PC-9 (cell line): ENCODE measurements at regions not wholly inside any gene's neighbourhood (a gene's known extent, or its start where the extent isn't known, plus 50 kb on each side); places are given as distances from the start of the nearest gene placed in this dataset.

ENCODE experiments used
- BruUV-seq: library from RNA; stranded (reverse); fragments of 400-500 nt; replicated peaks from 2 replicates; lab custom pipeline; 2021; lab: Mats Ljungman, UMichigan
- CTCF ChIA-PET: fragments of 300-600 bp; sonication (Branson Sonifier 250); formaldehyde crosslinking; loops from one replicate; lab custom pipeline; 2022; ENCODE audit warnings: antibody characterized with exemption; lab: Charles Lee
- POLR2A ChIA-PET: fragments of 300-600 bp; sonication (Branson Sonifier 250); formaldehyde crosslinking; loops from one replicate; lab custom pipeline; 2022; ENCODE audit warnings: antibody characterized with exemption; ENCODE audit not compliant: unreplicated experiment; lab: Charles Lee
- DNase-seq, 2 experiments: peaks; one replicate each; pipeline versions ENCODE4 v3.0.0 to v3.0.0-alpha.2; 2015 to 2022; ENCODE audit warnings: mixed read lengths in 1 of 2
- H2AFZ ChIP-seq: fragments of 200-600 bp; sonication (generic); 2 replicates; pipeline ENCODE4 v1.8.1; 2017; ENCODE audit warnings: antibody characterized with exemption
- H3F3A ChIP-seq: fragments of 200-600 bp; sonication (generic); 2 replicates; pipeline ENCODE4 v1.8.1; 2017; ENCODE audit warnings: antibody characterized with exemption, mild to moderate bottlenecking, low read depth; ENCODE audit not compliant: insufficient read depth
- H3K27ac ChIP-seq: fragments of 200-600 bp; sonication (generic); 2 replicates; pipeline ENCODE4 v1.6.1; 2016; ENCODE audit warnings: mixed run types
- H3K27me3 ChIP-seq: fragments of 200-600 bp; sonication (generic); 2 replicates; pipeline ENCODE4 v1.6.1; 2016; ENCODE audit warnings: low read depth, mixed run types; ENCODE audit not compliant: insufficient read depth
- H3K36me3 ChIP-seq: fragments of 200-600 bp; sonication (generic); 2 replicates; pipeline ENCODE4 v1.6.1; 2016; ENCODE audit warnings: low read depth, mixed run types
- H3K4me1 ChIP-seq: fragments of 200-600 bp; sonication (generic); replicated peaks from 2 replicates; pipeline ENCODE4 v1.6.1; 2016; ENCODE audit warnings: mixed run types; ENCODE audit not compliant: insufficient read depth
- H3K4me2 ChIP-seq: fragments of 200-600 bp; sonication (generic); 2 replicates; pipeline ENCODE4 v1.6.1; 2017; ENCODE audit warnings: mixed run types
- H3K4me3 ChIP-seq: fragments of 200-600 bp; sonication (generic); 2 replicates; pipeline ENCODE4 v1.6.1; 2016; ENCODE audit warnings: mixed run types
- H3K79me2 ChIP-seq: fragments of 200-600 bp; sonication (generic); 2 replicates; pipeline ENCODE4 v1.6.1; 2017; ENCODE audit warnings: low read depth, mixed run types
- H3K9me2 ChIP-seq: fragments of 200-600 bp; sonication (generic); 2 replicates; pipeline ENCODE4 v1.8.1; 2017; ENCODE audit warnings: mild to moderate bottlenecking; ENCODE audit not compliant: insufficient read depth
- H3K9me3 ChIP-seq: fragments of 200-600 bp; sonication (generic); 2 replicates; pipeline ENCODE4 v1.8.1; 2016; ENCODE audit warnings: low read depth; ENCODE audit not compliant: insufficient read depth
- H4K20me1 ChIP-seq: fragments of 200-600 bp; sonication (generic); 2 replicates; pipeline ENCODE4 v1.8.1; 2017; ENCODE audit not compliant: insufficient read depth
- CTCF ChIP-seq: fragments of 200-600 bp; sonication (generic); conservative IDR thresholded peaks from 2 replicates; pipeline ENCODE4 v1.6.1; 2017; ENCODE audit warnings: mixed run types, antibody characterized with exemption, mild to moderate bottlenecking, moderate library complexity
- EZH2 ChIP-seq: fragments of 200-600 bp; sonication (generic); IDR thresholded peaks from 2 replicates; pipeline ENCODE4 v1.8.0; 2017; ENCODE audit warnings: antibody characterized with exemption, low read depth
- intact Hi-C: fragments of 100-400 bp; cut with micrococcal nuclease; formaldehyde crosslinking; loops from one replicate; pipeline ENCODE4 v1.10.0; 2022; ENCODE audit not compliant: unreplicated experiment

DNA sequence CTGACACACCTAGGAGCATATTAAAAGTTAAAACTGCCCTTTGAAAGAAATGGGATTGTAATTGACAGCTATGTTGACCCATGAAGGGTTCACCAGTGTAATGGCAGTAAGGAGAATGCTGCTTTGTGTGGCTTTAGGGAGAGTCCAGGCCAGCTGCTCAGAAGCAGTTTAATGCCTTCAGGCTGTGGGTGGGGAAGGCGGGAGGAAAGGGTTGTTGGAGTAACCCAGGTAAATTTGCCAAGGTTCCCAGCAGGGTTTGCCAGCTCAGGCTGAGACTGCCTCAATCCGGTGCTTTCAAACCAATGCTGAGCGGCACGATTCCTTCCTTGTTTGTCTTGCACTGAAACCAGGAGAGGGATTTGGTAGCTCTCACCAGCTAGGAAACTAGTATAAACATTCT is 637.2 kb downstream of the INHBA start:
- Histone ChIP-seq H3K27me3 (no peaks in the 10 kb centered on the region), H4K20me1 (no peaks in the 10 kb centered on the region), H3K27ac (peak overlapping the region; percentile 8; the same call in 1 of the 2 replicates), H3K79me2 (no peaks in the 10 kb centered on the region), H3K9me2 (no peaks in the 10 kb centered on the region; the same call in 1 of the 2 replicates), H3F3A (no peaks in the 10 kb centered on the region), H3K4me2 (no peak overlapping the region), H2AFZ (peak overlapping the region; percentile 44), H3K4me3 (no peak overlapping the region), H3K4me1 (no peaks in the 10 kb centered on the region; the same call in 1 of the 2 replicates), H3K36me3 (no peaks in the 10 kb centered on the region), H3K9me3 (peaks cover 24% of the 10 kb centered on the region; the same call in 1 of the 2 replicates)
- intact Hi-C loops = no loop called here
- TF ChIP-seq CTCF = no peak
- TF ChIP-seq EZH2 = no peak
- POLR2A ChIA-PET = interaction anchor here (0.5 kb wide), 1 partner anchor 16 kb away, joined by 7 read pairs; no protein-coding TSS in a partner anchor
- BruUV-seq = no TSS peak
- CTCF ChIA-PET = interaction anchor here (1.3 kb wide), 1 partner anchor 639 kb away, joined by 6 read pairs; no protein-coding TSS in a partner anchor
- DNase-seq = peak; percentile 73 to 87

GRCh38 chr7:41063116-41063515 is 639.8 kb downstream of the INHBA start:
- intact Hi-C loops = no loop called here
- H3K4me3 ChIP-seq = no peak overlapping the region

GRCh38 chr7:41060796-41061195 is 642.1 kb downstream of the INHBA start:
- no peak overlapping the region for H3K4me3 ChIP-seq
- no peak overlapping the region for H2AFZ ChIP-seq
- peaks cover 17% of the 10 kb centered on the region for H3K4me1 ChIP-seq
- DNase-seq = no peak
- H4K20me1 ChIP-seq = no peaks in the 10 kb centered on the region
- no peaks in the 10 kb centered on the region; the same call in 1 of the 2 replicates for H3K9me2 ChIP-seq
- CTCF ChIA-PET = no interaction called here
- POLR2A ChIA-PET = no interaction called here
- H3K27me3 ChIP-seq = no peaks in the 10 kb centered on the region
- peaks cover 35% of the 10 kb centered on the region for H3K9me3 ChIP-seq
- TF ChIP-seq CTCF (no peak), EZH2 (no peak)
- no peaks in the 10 kb centered on the region for H3K36me3 ChIP-seq
- intact Hi-C loops = loop anchor here (1.0 kb wide), 1 partner anchor 14 kb away; no protein-coding TSS in a partner anchor
- H3K79me2 ChIP-seq = no peaks in the 10 kb centered on the region
- BruUV-seq = no TSS peak
- no peak overlapping the region for H3K27ac ChIP-seq
- peaks cover 11% of the 10 kb centered on the region; the same call in 1 of the 2 replicates for H3F3A ChIP-seq
- H3K4me2 ChIP-seq = no peak overlapping the region

More at GRCh38 chr7:41063116-41063515, 639.8 kb downstream of the INHBA start:
- H4K20me1 ChIP-seq = no peaks in the 10 kb centered on the region
- DNase-seq = no peak
- no peak overlapping the region for H3K27ac ChIP-seq
- no peaks in the 10 kb centered on the region; the same call in 1 of the 2 replicates for H3K9me2 ChIP-seq
- no peak overlapping the region for H3K4me2 ChIP-seq
- H3K4me1 ChIP-seq = peaks cover 17% of the 10 kb centered on the region
- peaks cover 11% of the 10 kb centered on the region; the same call in 1 of the 2 replicates for H3F3A ChIP-seq
- BruUV-seq = no TSS peak
- peaks cover 24% of the 10 kb centered on the region; the same call in 1 of the 2 replicates for H3K9me3 ChIP-seq
- TF ChIP-seq CTCF (no peak), EZH2 (no peak)
- ChIA-PET CTCF (no interaction called here), POLR2A (no interaction called here)
- H3K27me3 ChIP-seq = no peaks in the 10 kb centered on the region
- H3K36me3 ChIP-seq = no peaks in the 10 kb centered on the region
- no peak overlapping the region for H2AFZ ChIP-seq
- no peaks in the 10 kb centered on the region for H3K79me2 ChIP-seq
